Fibroblast of the aortic adventitia (primary cell): ENCODE measurements at regions not wholly inside any gene's neighbourhood (a gene's known extent, or its start where the extent isn't known, plus 50 kb on each side); places are given as distances from the start of the nearest gene placed in this dataset.

Source experiments
- DNase-seq: peaks from one replicate; pipeline ENCODE4 v3.0.0-alpha.2; 2010; ENCODE audit warnings: low read depth
- H3K4me3 ChIP-seq: 2 replicates; pipeline ENCODE4 v1.5.1; 2011; ENCODE audit warnings: low read depth, mild to moderate bottlenecking, control low read depth, low read length, moderate library complexity
- TF ChIP-seq, protein P1 (sequence below): IDR thresholded peaks from 2 replicates; pipeline ENCODE4 v1.5.1; 2011; ENCODE audit warnings: mild to moderate bottlenecking, low read length, control low read depth, inconsistent platforms; ENCODE audit not compliant: insufficient read depth

- DNase-seq, result no peak
- H3K4me3 ChIP-seq, result no peak overlapping the region
- TF ChIP-seq, protein P1, sequence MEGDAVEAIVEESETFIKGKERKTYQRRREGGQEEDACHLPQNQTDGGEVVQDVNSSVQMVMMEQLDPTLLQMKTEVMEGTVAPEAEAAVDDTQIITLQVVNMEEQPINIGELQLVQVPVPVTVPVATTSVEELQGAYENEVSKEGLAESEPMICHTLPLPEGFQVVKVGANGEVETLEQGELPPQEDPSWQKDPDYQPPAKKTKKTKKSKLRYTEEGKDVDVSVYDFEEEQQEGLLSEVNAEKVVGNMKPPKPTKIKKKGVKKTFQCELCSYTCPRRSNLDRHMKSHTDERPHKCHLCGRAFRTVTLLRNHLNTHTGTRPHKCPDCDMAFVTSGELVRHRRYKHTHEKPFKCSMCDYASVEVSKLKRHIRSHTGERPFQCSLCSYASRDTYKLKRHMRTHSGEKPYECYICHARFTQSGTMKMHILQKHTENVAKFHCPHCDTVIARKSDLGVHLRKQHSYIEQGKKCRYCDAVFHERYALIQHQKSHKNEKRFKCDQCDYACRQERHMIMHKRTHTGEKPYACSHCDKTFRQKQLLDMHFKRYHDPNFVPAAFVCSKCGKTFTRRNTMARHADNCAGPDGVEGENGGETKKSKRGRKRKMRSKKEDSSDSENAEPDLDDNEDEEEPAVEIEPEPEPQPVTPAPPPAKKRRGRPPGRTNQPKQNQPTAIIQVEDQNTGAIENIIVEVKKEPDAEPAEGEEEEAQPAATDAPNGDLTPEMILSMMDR, result no peak
Measured at GRCh38 chr12:130102266-130102665, 60.0 kb upstream of the FZD10 start.

DNA sequence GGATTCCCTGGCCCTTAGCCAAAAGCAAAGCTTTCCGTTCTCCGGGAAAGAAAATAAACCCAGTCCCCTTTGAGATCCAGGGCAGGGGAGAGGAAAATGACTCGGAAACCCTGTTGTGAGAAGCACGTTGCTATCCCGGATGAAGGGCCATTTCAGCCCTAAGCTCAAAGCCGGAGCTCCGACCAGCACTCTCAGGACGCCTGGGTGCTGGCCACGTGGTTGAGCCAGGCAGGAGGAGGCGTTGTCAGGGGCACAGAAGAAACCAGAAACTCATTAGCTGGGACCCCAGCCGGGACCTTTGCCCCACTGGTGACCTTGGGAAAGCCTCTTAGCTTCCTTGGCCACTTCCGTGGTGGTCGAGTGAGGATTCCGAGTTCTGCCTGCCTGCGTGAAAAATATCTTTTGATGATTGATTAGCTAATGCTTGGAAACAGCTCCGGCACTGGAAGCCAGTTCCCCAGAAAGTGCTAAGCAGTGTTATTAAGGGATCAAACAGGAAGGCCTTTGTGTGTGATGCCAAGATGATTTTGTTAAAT, 57.6 kb upstream of the FZD10 start:
- no peak for DNase-seq
- H3K4me3 ChIP-seq, result no peak overlapping the region
- TF ChIP-seq, protein P1, result no peak

DNA sequence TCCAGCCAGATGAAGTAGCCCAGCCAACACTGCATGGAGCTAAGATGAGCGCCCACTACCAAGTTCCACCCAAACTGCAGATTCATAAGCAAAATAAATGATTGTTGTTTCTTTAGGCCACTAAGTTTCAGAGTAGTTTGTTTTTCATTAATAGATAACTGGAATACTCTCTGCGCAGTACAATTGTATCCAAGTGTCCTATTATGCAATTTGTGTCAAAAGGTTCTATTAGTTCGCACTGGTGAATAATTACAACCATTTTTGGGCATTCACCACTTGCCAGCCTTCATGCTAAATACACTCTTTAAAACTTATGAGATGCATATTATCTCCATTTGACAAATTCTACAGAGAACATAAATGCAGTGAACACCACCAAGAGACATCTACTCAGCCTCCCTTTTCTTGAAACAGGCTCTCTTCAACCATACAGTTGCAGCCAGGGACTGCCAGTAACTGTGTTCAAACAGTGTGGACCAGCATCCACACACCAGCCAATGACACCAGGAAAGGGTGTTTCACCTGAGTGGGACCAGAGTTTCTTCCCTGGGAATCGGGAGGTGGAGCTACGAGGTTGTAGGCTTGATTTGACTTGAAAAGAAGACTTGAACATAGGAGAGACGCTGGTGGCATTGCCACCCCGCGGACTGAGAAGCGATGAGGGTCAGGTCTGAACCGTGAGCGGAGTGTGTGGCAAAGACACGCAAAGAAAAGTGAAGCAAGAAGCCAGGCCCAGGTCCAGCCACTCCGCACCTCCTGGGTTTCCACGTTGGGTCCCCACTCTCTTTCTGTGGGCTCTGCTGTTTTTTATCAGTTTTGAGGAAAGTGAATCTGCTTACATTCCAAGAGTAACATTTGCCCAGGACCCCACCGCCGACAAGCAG, 53.0 kb upstream of the FZD10 start:
- no peak for DNase-seq
- TF ChIP-seq, protein P1, result no peak
- no peak overlapping the region for H3K4me3 ChIP-seq

GRCh38 chr12:130110914-130111313, 51.4 kb upstream of the FZD10 start:
- TF ChIP-seq, protein P1, result no peak
- no peak overlapping the region for H3K4me3 ChIP-seq
- DNase-seq, result no peak

DNA sequence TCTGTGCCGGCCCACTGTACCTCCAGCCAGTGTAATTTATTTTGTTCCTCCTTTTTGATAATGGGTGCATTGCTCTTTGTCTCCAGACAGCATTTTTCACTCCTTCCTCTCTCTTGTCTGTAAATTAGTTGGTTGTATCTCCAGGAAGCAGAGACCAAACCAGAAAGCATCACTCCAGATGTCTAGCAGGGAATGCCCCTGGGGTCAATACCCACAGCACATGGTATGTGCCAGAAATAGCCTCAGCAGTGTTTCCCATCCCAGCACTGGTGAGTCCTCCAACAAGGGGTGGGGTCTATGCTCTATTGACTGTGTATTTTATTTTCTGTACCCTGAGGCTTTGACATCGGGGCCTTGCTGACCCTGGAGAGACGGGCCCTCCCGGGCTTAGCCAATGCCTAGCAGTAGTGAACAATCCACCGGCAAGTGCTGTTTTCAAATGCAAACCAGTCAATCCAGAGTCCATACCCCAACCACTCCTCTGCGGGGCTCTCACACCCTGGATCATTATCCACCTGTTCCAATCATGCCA, 50.2 kb upstream of the FZD10 start:
- TF ChIP-seq, protein P1, result no peak
- no peak overlapping the region for H3K4me3 ChIP-seq
- no peak for DNase-seq
